A549 (cell line): ENCODE measurements at regions not wholly inside any gene's neighbourhood (a gene's known extent, or its start where the extent isn't known, plus 50 kb on each side); places are given as distances from the start of the nearest gene placed in this dataset.

Source experiments
- ATAC-seq, 2 experiments: fragments of 200-7000 bp in 1 of 2; fragments of >200 bp in 1 of 2; cut with Nextera tagmentation in 1 of 2; cut with Tn5 transposase in 1 of 2; 3 replicates each; pipeline versions ENCODE4 v1.8.0 to v1.9.1; 2018 to 2020; ENCODE audit warnings: mild to moderate bottlenecking in 1 of 2, moderate library complexity in 1 of 2
- CTCF ChIA-PET: fragments of 300-600 bp; sonication (Branson Sonifier 250); formaldehyde crosslinking; extraction: SDS; loops from one replicate; lab custom pipeline; 2021; ENCODE audit warnings: antibody characterized with exemption, inconsistent platforms; lab: Yijun Ruan, JAX
- POLR2A ChIA-PET: fragments of 350-600 bp; formaldehyde crosslinking; extraction: SDS; loops from one replicate; lab custom pipeline; 2021; ENCODE audit warnings: antibody characterized with exemption, inconsistent platforms; lab: Yijun Ruan, JAX
- DNase-seq, 2 experiments: peaks; one replicate each; pipeline versions ENCODE4 v3.0.0 to v3.0.0-alpha.2; 2011 to 2016; ENCODE audit warnings: low read depth in 1 of 2, low spot score in 1 of 2
- FAIRE-seq: peaks from 2 replicates; lab custom pipeline; 2011; peaks lifted over from hg19 to GRCh38; lab: Jason Lieb, UNC
- H3K27ac ChIP-seq, 2 experiments: fragments of >200 bp; sonication (Bioruptor Twin); formaldehyde crosslinking; 3 replicates each; pipeline ENCODE4 v1.5.1; 2016 to 2017
- H3K4me1 ChIP-seq: fragments of >200 bp; sonication (Bioruptor Twin); formaldehyde crosslinking; 3 replicates; pipeline ENCODE4 v1.6.1; 2016
- H3K4me2 ChIP-seq: fragments of >200 bp; sonication (Bioruptor Twin); formaldehyde crosslinking; 3 replicates; pipeline ENCODE4 v1.6.1; 2016
- H3K4me3 ChIP-seq: fragments of >200 bp; sonication (Bioruptor Twin); formaldehyde crosslinking; 3 replicates; pipeline ENCODE4 v1.5.1; 2016
- H3K9me3 ChIP-seq: fragments of >200 bp; sonication (Bioruptor Twin); formaldehyde crosslinking; 3 replicates; pipeline ENCODE4 v1.6.1; 2016
- BHLHE40 ChIP-seq: IDR thresholded peaks from 2 replicates; pipeline ENCODE4 v1.6.1; 2012; ENCODE audit warnings: low read depth, low read length, inconsistent platforms
- CBX2 ChIP-seq: fragments of 200-600 bp; sonication (generic); IDR thresholded peaks from 2 replicates; pipeline ENCODE4 v1.6.1; 2016; ENCODE audit warnings: low read depth, mild to moderate bottlenecking, borderline replicate concordance
- CTCF ChIP-seq: fragments of >200 bp; sonication (Bioruptor Twin); formaldehyde crosslinking; IDR thresholded peaks from 3 replicates; pipeline ENCODE4 v1.5.1; 2016
- E2F6 ChIP-seq: IDR thresholded peaks from 2 replicates; pipeline ENCODE4 v1.6.1; 2012; ENCODE audit warnings: low read depth, borderline replicate concordance
- ESRRA ChIP-seq: fragments of 150-350 bp; IDR thresholded peaks from 2 replicates; pipeline ENCODE4 v1.6.1; 2014; ENCODE audit warnings: mild to moderate bottlenecking, low read length, borderline replicate concordance
- FOSL2 ChIP-seq, 2 experiments: fragments of 450-650 bp in 1 of 2; fragments of >200 bp in 1 of 2; sonication (Bioruptor Twin) in 1 of 2; formaldehyde crosslinking; IDR thresholded peaks; 2 replicates each; pipeline versions ENCODE4 v1.5.0 to v1.6.1; 2016 to 2020; ENCODE audit warnings: mild to moderate bottlenecking in 1 of 2, moderate library complexity in 1 of 2
- FOXS1 ChIP-seq: fragments of 250-450 bp; sonication (Bioruptor Pico); IDR thresholded peaks from 2 replicates; pipeline ENCODE4 v1.5.0; 2020; ENCODE audit warnings: mild to moderate bottlenecking, moderate library complexity
- HDAC2 ChIP-seq: fragments of 200-600 bp; sonication (generic); IDR thresholded peaks from 2 replicates; pipeline ENCODE4 v1.6.1; 2016
- HES2 ChIP-seq: fragments of >200 bp; sonication (Bioruptor Twin); formaldehyde crosslinking; IDR thresholded peaks from 2 replicates; pipeline ENCODE4 v1.6.1; 2016
- HEYL ChIP-seq: fragments of 250-450 bp; sonication (Bioruptor Pico); IDR thresholded peaks from 2 replicates; pipeline ENCODE4 v1.8.0; 2021; ENCODE audit warnings: mild to moderate bottlenecking, moderate library complexity
- HMGXB4 ChIP-seq: fragments of 250-450 bp; sonication (Bioruptor Pico); IDR thresholded peaks from 2 replicates; pipeline ENCODE4 v1.5.0; 2021; ENCODE audit warnings: mild to moderate bottlenecking, moderate library complexity, borderline replicate concordance
- HOXB13 ChIP-seq: fragments of 250-450 bp; sonication (Bioruptor Pico); IDR thresholded peaks from 2 replicates; pipeline ENCODE4 v1.5.0; 2020; ENCODE audit warnings: low read depth, mild to moderate bottlenecking, moderate library complexity
- HOXB5 ChIP-seq: fragments of 250-450 bp; sonication (Bioruptor Pico); IDR thresholded peaks from 2 replicates; pipeline ENCODE4 v1.5.0; 2020; ENCODE audit warnings: mild to moderate bottlenecking, moderate library complexity
- JUNB ChIP-seq: fragments of >200 bp; sonication (Bioruptor Twin); formaldehyde crosslinking; IDR thresholded peaks from 2 replicates; pipeline ENCODE4 v1.6.1; 2016
- KDM1A ChIP-seq: fragments of 200-600 bp; sonication (generic); IDR thresholded peaks from 2 replicates; pipeline ENCODE4 v1.6.1; 2016; ENCODE audit warnings: low read depth, mild to moderate bottlenecking
- KDM5A ChIP-seq: fragments of 200-600 bp; sonication (generic); IDR thresholded peaks from 2 replicates; pipeline ENCODE4 v1.6.1; 2016; ENCODE audit warnings: antibody characterized with exemption, mild to moderate bottlenecking
- NFE2L2 ChIP-seq: fragments of 150-350 bp; conservative IDR thresholded peaks from 2 replicates; pipeline ENCODE4 v1.6.1; 2014; ENCODE audit warnings: low read length
- NPAS2 ChIP-seq: fragments of 250-450 bp; sonication (Bioruptor Pico); IDR thresholded peaks from 2 replicates; pipeline ENCODE4 v1.8.0; 2022; ENCODE audit warnings: mild to moderate bottlenecking, moderate library complexity, borderline replicate concordance
- PHF8 ChIP-seq: fragments of 200-600 bp; sonication (generic); IDR thresholded peaks from 2 replicates; pipeline ENCODE4 v1.6.1; 2016; ENCODE audit warnings: low read depth, mild to moderate bottlenecking, antibody characterized with exemption, moderate library complexity, borderline replicate concordance
- RARB ChIP-seq: fragments of 250-450 bp; sonication (Bioruptor Pico); IDR thresholded peaks from 2 replicates; pipeline ENCODE4 v1.8.0; 2021; ENCODE audit warnings: mild to moderate bottlenecking, moderate library complexity
- RCOR1 ChIP-seq: fragments of 150-350 bp; IDR thresholded peaks from 2 replicates; pipeline ENCODE4 v1.6.1; 2014; ENCODE audit warnings: antibody characterized with exemption, low read length, low read depth
- RNF2 ChIP-seq: fragments of 200-600 bp; sonication (generic); IDR thresholded peaks from 2 replicates; pipeline ENCODE4 v1.6.1; 2016; ENCODE audit warnings: low read depth, mild to moderate bottlenecking, antibody characterized with exemption, moderate library complexity, borderline replicate concordance
- TP53 ChIP-seq: fragments of 250-450 bp; sonication (Bioruptor Pico); IDR thresholded peaks from 2 replicates; pipeline ENCODE4 v1.5.0; 2021; ENCODE audit warnings: mild to moderate bottlenecking, moderate library complexity
- USF2 ChIP-seq: fragments of 450-650 bp; IDR thresholded peaks from 2 replicates; pipeline ENCODE4 v1.6.1; 2014; ENCODE audit warnings: antibody characterized with exemption
- ZFP36 ChIP-seq: fragments of 450-650 bp; IDR thresholded peaks from 2 replicates; pipeline ENCODE4 v1.6.1; 2014; ENCODE audit warnings: borderline replicate concordance; ENCODE audit not compliant: partially characterized antibody
- ZNF302 ChIP-seq: fragments of 250-450 bp; sonication (Bioruptor Pico); IDR thresholded peaks from 2 replicates; pipeline ENCODE4 v1.9.0; 2021; ENCODE audit warnings: inconsistent platforms, mild to moderate bottlenecking, moderate library complexity
- ZSCAN20 ChIP-seq: fragments of 250-450 bp; sonication (Bioruptor Pico); IDR thresholded peaks from 2 replicates; pipeline ENCODE4 v1.8.0; 2022; ENCODE audit warnings: mild to moderate bottlenecking, moderate library complexity
- WGBS: methylation state at CpG from one replicate; pipeline ENCODE4 v1.1.6; 2017; ENCODE audit errors: missing lambda C conversion rate; 5-methylcytosine and 5-hydroxymethylcytosine counted together

- TF ChIP-seq ZFP36: no peak
- TF ChIP-seq E2F6: no peak
- no peak for TF ChIP-seq FOSL2 (IDR thresholded peaks at IDR 0.05)
- no peak for TF ChIP-seq FOSL2 (CRISPR knock-in tag; IDR thresholded peaks at IDR 0.05)
- no peak for TF ChIP-seq FOXS1
- no peak for TF ChIP-seq HEYL (CRISPR knock-in tag)
Measured at GRCh38 chr1:5164158-5164557, 509.7 kb downstream of the AJAP1 start (continued).

- Histone ChIP-seq H3K4me3 (no peak overlapping the region), H3K4me1 (no peaks in the 10 kb centered on the region), H3K4me2 (no peak overlapping the region), H3K9me3 (no peaks in the 10 kb centered on the region), H3K27ac (no peak overlapping the region)
- ATAC-seq (no peak), FAIRE-seq (no peak), DNase-seq (no peak)
- POLR2A ChIA-PET: no interaction called here
- 2% methylated on average over 4 of the region's 4 CpGs for WGBS
- CTCF ChIA-PET: no interaction called here
- TF ChIP-seq RARB (CRISPR knock-in tag) (no peak), NPAS2 (CRISPR knock-in tag) (no peak), RCOR1 (no peak), CBX2 (no peak), TP53 (CRISPR knock-in tag) (no peak), ZSCAN20 (CRISPR knock-in tag) (no peak), BHLHE40 (no peak), CTCF (no peak), FOXS1 (no peak), ZFP36 (no peak), KDM5A (no peak), RNF2 (no peak), USF2 (no peak), HOXB5 (no peak), KDM1A (no peak)
Measured at GRCh38 chr1:5161372-5161771, 507.0 kb downstream of the AJAP1 start.

- Histone ChIP-seq H3K27ac (no peak overlapping the region), H3K9me3 (no peaks in the 10 kb centered on the region), H3K4me2 (no peak overlapping the region), H3K4me1 (no peaks in the 10 kb centered on the region), H3K4me3 (no peak overlapping the region)
- POLR2A ChIA-PET: no interaction called here
- FAIRE-seq (no peak), ATAC-seq (no peak), DNase-seq (no peak)
- CTCF ChIA-PET: no interaction called here
- 3% methylated on average over 3 of the region's 4 CpGs for WGBS
- TF ChIP-seq CBX2: no peak
- TF ChIP-seq HES2: no peak
- no peak for TF ChIP-seq RNF2
- no peak for TF ChIP-seq USF2
- no peak for TF ChIP-seq ESRRA
- TF ChIP-seq JUNB: no peak
- TF ChIP-seq RCOR1: no peak
- TF ChIP-seq ZNF302 (CRISPR knock-in tag): no peak
- no peak for TF ChIP-seq HOXB5
- TF ChIP-seq PHF8: no peak
- TF ChIP-seq HMGXB4 (CRISPR knock-in tag): no peak
- no peak for TF ChIP-seq CTCF
- TF ChIP-seq HDAC2: no peak
- TF ChIP-seq HOXB13 (CRISPR knock-in tag): no peak
- no peak for TF ChIP-seq NFE2L2
Measured at GRCh38 chr1:5157175-5157574, 502.8 kb downstream of the AJAP1 start.
